Mucosa of descending colon (tissue), 3 donors: ENCODE measurements at regions not wholly inside any gene's neighbourhood (a gene's known extent, or its start where the extent isn't known, plus 50 kb on each side); places are given as distances from the start of the nearest gene placed in this dataset.

Source experiments
- ATAC-seq: fragments of 200-7000 bp; cut with Tn5 transposase; one replicate; pipeline ENCODE4 v1.9.1; 2020; ENCODE audit warnings: mild to moderate bottlenecking, moderate library complexity
- DNase-seq, 3 donors: peaks; one replicate each; pipeline ENCODE4 v3.0.0-alpha.2; 2020
- H3K36me3 ChIP-seq: fragments of 200-600 bp; one replicate; pipeline ENCODE4 v1.8.0; 2021; ENCODE audit warnings: low read depth, mild to moderate bottlenecking
- H3K4me1 ChIP-seq: fragments of 200-600 bp; one replicate; pipeline ENCODE4 v1.8.0; 2021; ENCODE audit warnings: low read depth, mild to moderate bottlenecking
- H3K4me3 ChIP-seq: fragments of 200-600 bp; one replicate; pipeline ENCODE4 v1.8.0; 2021; ENCODE audit warnings: mild to moderate bottlenecking
- H3K9me3 ChIP-seq: fragments of 200-600 bp; one replicate; pipeline ENCODE4 v1.8.0; 2021; ENCODE audit warnings: mild to moderate bottlenecking
- CTCF ChIP-seq: fragments of 200-600 bp; IDR thresholded peaks from one replicate; pipeline ENCODE4 v1.8.0; 2022; ENCODE audit warnings: antibody characterized with exemption, mild to moderate bottlenecking
- intact Hi-C, 2 donors: fragments of 100-400 bp; cut with DNase I in 1 of 2; cut with micrococcal nuclease in 1 of 2; formaldehyde crosslinking; loops; one replicate each; pipeline versions ENCODE4 v1.11.0 to v1.11.1; 2022; cut with DNase I, micrococcal nuclease
- donor health status: DM: no; HTN: no; CAD: no; lungs with moderate emphysema.
- donor health status: DM: no; HTN: no; CAD: no.
- donor health status: DM: no; HTN: yes; CAD: no.

- no peak for ATAC-seq
- Histone ChIP-seq H3K4me1 (no peaks in the 10 kb centered on the region), H3K4me3 (no peak overlapping the region), H3K36me3 (no peaks in the 10 kb centered on the region), H3K9me3 (peaks cover 4% of the 10 kb centered on the region)
- no peak for TF ChIP-seq CTCF
- DNase-seq = no peak
- intact Hi-C loops = no loop called here
These were observed 233.4 kb upstream of the ST8SIA4 start for GRCh38 chr5:101136454-101136853.

GRCh38 chr5:101123363-101123762, 220.3 kb upstream of the ST8SIA4 start:
- no peak for TF ChIP-seq CTCF
- DNase-seq (no peak), ATAC-seq (no peak)
- Histone ChIP-seq H3K4me3 (no peak overlapping the region), H3K4me1 (no peaks in the 10 kb centered on the region), H3K36me3 (no peaks in the 10 kb centered on the region), H3K9me3 (no peaks in the 10 kb centered on the region)
- intact Hi-C loops = no loop called here

- intact Hi-C loops = no loop called here
- no peaks in the 10 kb centered on the region for H3K9me3 ChIP-seq
- H3K4me3 ChIP-seq = no peak overlapping the region
- H3K4me1 ChIP-seq = no peaks in the 10 kb centered on the region
- DNase-seq (no peak), ATAC-seq (no peak)
- TF ChIP-seq CTCF = no peak
- H3K36me3 ChIP-seq = no peaks in the 10 kb centered on the region
These were observed 209.6 kb upstream of the ST8SIA4 start for GRCh38 chr5:101112645-101113044.

- intact Hi-C loops = no loop called here
- no peak for TF ChIP-seq CTCF
- ATAC-seq (no peak), DNase-seq (no peak)
- no peaks in the 10 kb centered on the region for H3K4me1 ChIP-seq
- H3K9me3 ChIP-seq = no peaks in the 10 kb centered on the region
- no peak overlapping the region for H3K4me3 ChIP-seq
- H3K36me3 ChIP-seq = no peaks in the 10 kb centered on the region
These were observed 200.8 kb upstream of the ST8SIA4 start for GRCh38 chr5:101103874-101104273.

- Histone ChIP-seq H3K4me1 (no peaks in the 10 kb centered on the region), H3K4me3 (no peak overlapping the region), H3K9me3 (no peaks in the 10 kb centered on the region), H3K36me3 (no peaks in the 10 kb centered on the region)
- TF ChIP-seq CTCF = no peak
- DNase-seq (no peak), ATAC-seq (no peak)
- intact Hi-C loops = no loop called here
These were observed 199.4 kb upstream of the ST8SIA4 start for GRCh38 chr5:101102506-101102905.

- H3K4me3 ChIP-seq = no peak overlapping the region
- H3K9me3 ChIP-seq = no peaks in the 10 kb centered on the region
- no peaks in the 10 kb centered on the region for H3K4me1 ChIP-seq
- TF ChIP-seq CTCF = no peak
- DNase-seq (no peak), ATAC-seq (no peak)
- intact Hi-C loops = no loop called here
- H3K36me3 ChIP-seq = no peaks in the 10 kb centered on the region
These were observed 188.8 kb upstream of the ST8SIA4 start for GRCh38 chr5:101091902-101092301.
